Upper lobe of left lung (tissue), 4 donors: ENCODE measurements at regions not wholly inside any gene's neighbourhood (a gene's known extent, or its start where the extent isn't known, plus 50 kb on each side); places are given as distances from the start of the nearest gene placed in this dataset.

Experiments
- CTCF ChIP-seq, 6 experiments: fragments of 450-650 bp in 4 of 6; fragments of 200-600 bp in 2 of 6; sonication (generic) in 2 of 6; IDR thresholded peaks; one replicate each; pipeline ENCODE4 v1.5.1; 2016 to 2019; ENCODE audit warnings: antibody characterized with exemption in 6 of 6
- POLR2A ChIP-seq, 4 donors: fragments of 450-650 bp; IDR thresholded peaks; one replicate each; pipeline ENCODE4 v1.5.1; 2016 to 2017; ENCODE audit warnings: antibody characterized with exemption in 4 of 4, mild to moderate bottlenecking in 2 of 4
- POLR2AphosphoS5 ChIP-seq, 2 donors: sonication (generic); formaldehyde crosslinking; IDR thresholded peaks; one replicate each; pipeline ENCODE4 v1.5.1; 2017; ENCODE audit warnings: antibody characterized with exemption in 2 of 2

GRCh38 chr4:111960241-111960667 lies 185.0 kb upstream of the FAM241A start:
- no peak for TF ChIP-seq CTCF (IDR thresholded peaks at IDR 0.05)
- TF ChIP-seq POLR2A (IDR thresholded peaks at IDR 0.05): no peak
- no peak for TF ChIP-seq POLR2AphosphoS5 (IDR thresholded peaks at IDR 0.05)
